GM23248 (cell line): ENCODE measurements at regions not wholly inside any gene's neighbourhood (a gene's known extent, or its start where the extent isn't known, plus 50 kb on each side); places are given as distances from the start of the nearest gene placed in this dataset.

Source experiments
- EZH2 ChIP-seq: fragments of 200-600 bp; sonication (generic); IDR thresholded peaks from 2 replicates; pipeline ENCODE4 v1.6.1; 2018; ENCODE audit warnings: antibody characterized with exemption, mild to moderate bottlenecking; ENCODE audit not compliant: insufficient read depth, poor library complexity, severe bottlenecking
- EZH2phosphoT487 ChIP-seq: fragments of 200-600 bp; sonication (generic); IDR thresholded peaks from 2 replicates; pipeline ENCODE4 v1.6.1; 2018; ENCODE audit warnings: antibody characterized with exemption, moderate library complexity, mild to moderate bottlenecking, low read depth; ENCODE audit not compliant: insufficient read depth

DNA sequence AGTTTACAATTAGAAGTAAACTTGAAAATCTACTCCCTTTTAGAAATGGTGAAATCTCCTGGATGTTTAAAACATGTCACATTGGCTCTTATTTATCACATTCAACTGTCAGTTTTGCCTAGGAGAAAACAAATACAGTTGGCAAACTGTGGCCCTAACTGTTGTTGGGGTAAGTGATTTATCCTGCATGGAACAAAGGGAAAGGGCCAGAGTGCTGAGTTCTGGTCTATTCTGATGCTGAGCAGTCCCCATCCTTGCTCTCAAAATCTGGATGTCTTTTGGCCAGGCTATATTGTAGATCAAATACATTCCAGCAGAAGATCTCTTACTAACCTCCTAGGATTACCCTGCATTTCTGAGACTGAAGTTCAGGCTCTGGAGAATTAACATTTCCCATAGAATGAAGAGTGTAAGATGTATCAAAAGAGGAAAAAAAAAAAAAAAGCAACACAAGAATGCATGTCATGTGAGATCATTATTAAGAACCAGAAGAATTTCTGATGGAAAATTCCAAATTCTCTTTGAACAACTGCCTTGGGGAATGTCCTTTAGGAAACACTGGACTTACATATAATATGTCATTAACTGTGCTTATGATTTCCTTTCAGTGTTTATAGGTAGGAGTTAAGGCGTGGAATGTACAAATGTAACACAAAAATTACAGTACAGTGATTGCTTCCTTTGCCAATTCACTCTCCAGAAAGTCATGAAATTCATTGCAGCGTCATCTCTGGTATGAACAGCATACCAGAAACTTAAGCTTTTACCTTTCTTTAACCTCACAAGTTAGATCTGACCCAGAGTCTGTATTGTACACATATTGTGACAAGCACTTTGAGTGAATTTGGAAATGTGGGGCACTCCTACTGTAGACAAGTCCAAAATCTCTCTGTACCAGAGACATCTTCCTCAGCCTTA is 1012.5 kb upstream of the LCORL start:
- TF ChIP-seq EZH2phosphoT487, result no peak
- no peak for TF ChIP-seq EZH2
